Gastroesophageal sphincter (tissue), 4 donors: ENCODE measurements at regions not wholly inside any gene's neighbourhood (a gene's known extent, or its start where the extent isn't known, plus 50 kb on each side); places are given as distances from the start of the nearest gene placed in this dataset.

Source experiments
- ATAC-seq: fragments of 150-250 bp; one replicate; pipeline ENCODE4 v1.9.1; 2016; ENCODE audit warnings: mild to moderate bottlenecking, moderate library complexity
- H3K27ac ChIP-seq, 4 donors: fragments of 200-600 bp; sonication (generic) in 3 of 4; 1 replicate in 3 of 4; 2 replicates in 1 of 4; pipeline ENCODE4 v1.5.1; 2016 to 2019
- H3K27me3 ChIP-seq: fragments of 200-600 bp; sonication (generic); one replicate; pipeline ENCODE4 v1.5.1; 2019
- H3K36me3 ChIP-seq, 2 donors: fragments of 200-600 bp; sonication (generic); one replicate each; pipeline ENCODE4 v1.5.1; 2019; ENCODE audit warnings: control low read depth in 1 of 2
- H3K4me1 ChIP-seq, 3 donors: fragments of 200-600 bp; sonication (generic); 1 replicate in 2 of 3; 2 replicates in 1 of 3; pipeline ENCODE4 v1.5.1; 2016 to 2019; ENCODE audit warnings: control low read depth in 2 of 3
- H3K4me3 ChIP-seq, 2 donors: fragments of 200-600 bp; sonication (generic); one replicate each; pipeline ENCODE4 v1.5.1; 2019; ENCODE audit warnings: mild to moderate bottlenecking in 1 of 2, moderate library complexity in 1 of 2
- H3K9me3 ChIP-seq, 3 donors: fragments of 200-600 bp; sonication (generic); one replicate each; pipeline ENCODE4 v1.5.1; 2017 to 2019; ENCODE audit warnings: control low read depth in 2 of 3
- CTCF ChIP-seq, 4 experiments: fragments of 200-600 bp in 2 of 4; fragments of 450-650 bp in 2 of 4; sonication (generic) in 1 of 4; IDR thresholded peaks; one replicate each; pipeline ENCODE4 v1.5.1; 2017 to 2019; ENCODE audit warnings: antibody characterized with exemption in 4 of 4, mild to moderate bottlenecking in 2 of 4, moderate library complexity in 2 of 4
- EP300 ChIP-seq: sonication (generic); formaldehyde crosslinking; IDR thresholded peaks from one replicate; pipeline ENCODE4 v1.6.1; 2017; ENCODE audit warnings: antibody characterized with exemption, mild to moderate bottlenecking
- POLR2A ChIP-seq, 2 donors: fragments of 450-650 bp; IDR thresholded peaks; one replicate each; pipeline ENCODE4 v1.6.1; 2017; ENCODE audit warnings: antibody characterized with exemption in 2 of 2, mild to moderate bottlenecking in 2 of 2, moderate library complexity in 1 of 2
- POLR2AphosphoS5 ChIP-seq: sonication (generic); formaldehyde crosslinking; IDR thresholded peaks from one replicate; pipeline ENCODE4 v1.6.1; 2017; ENCODE audit warnings: antibody characterized with exemption
- WGBS, 2 donors: methylation state at CpG; one replicate each; pipeline ENCODE4 v1.1.5; 2018; ENCODE audit warnings: low coverage in 1 of 2; 5-methylcytosine and 5-hydroxymethylcytosine counted together

DNA sequence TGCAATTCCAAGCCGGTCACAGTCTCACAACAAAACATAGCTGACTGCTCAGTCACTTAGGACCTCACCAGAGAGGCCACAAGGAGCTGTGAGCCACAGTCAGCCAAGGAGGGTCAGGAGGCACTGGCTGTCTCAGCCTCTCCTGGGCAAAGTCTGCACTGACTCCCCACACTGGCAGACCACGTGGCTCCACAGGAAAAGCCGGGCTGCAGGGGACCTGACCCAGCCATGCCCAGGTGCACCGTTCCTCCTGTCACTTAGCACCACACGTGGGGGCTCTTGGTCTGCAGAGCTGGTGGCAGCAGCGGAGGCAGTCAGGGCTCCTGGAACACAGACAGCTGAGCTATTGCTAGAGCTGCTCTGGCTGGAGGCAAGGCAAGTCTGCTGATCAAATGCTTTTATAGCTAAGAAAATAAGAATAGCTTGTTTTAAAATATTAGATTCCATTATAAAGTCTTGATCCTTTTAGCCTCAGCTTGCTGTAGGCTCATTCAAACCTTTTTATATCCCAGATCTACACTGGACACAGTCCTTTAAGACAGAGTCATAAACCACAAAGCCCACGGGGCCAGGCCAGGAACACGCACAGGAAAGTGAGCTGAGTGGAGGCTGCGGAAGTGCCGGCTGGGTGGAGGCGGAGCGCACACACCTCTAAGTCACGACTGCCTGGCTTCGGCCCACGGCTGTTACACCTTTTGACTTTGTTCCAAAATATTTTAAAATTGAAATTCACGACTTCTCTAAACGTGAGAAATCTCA is 744.1 kb downstream of the UQCRFS1 start:
- peak; percentile 48 for ATAC-seq

GRCh38 chr19:28466107-28467045 is 746.6 kb downstream of the UQCRFS1 start:
- WGBS, 2 donors, result 37 to 72% methylated on average over 4 to 8 of the region's 9 CpGs
- ATAC-seq, result no peak

More for the DNA sequence above, 744.1 kb downstream of the UQCRFS1 start:
- H3K27me3 ChIP-seq, result peaks cover 36% of the 10 kb centered on the region
- no peaks in the 10 kb centered on the region for H3K36me3 ChIP-seq
- no peaks in the 10 kb centered on the region for H3K9me3 ChIP-seq
- 26 to 35% methylated on average over 8 to 12 of the region's 17 CpGs for WGBS, 2 donors
- no peak for TF ChIP-seq POLR2AphosphoS5
- no peak overlapping the region for H3K4me3 ChIP-seq
- no peak overlapping the region for H3K27ac ChIP-seq
- no peaks in the 10 kb centered on the region for H3K4me1 ChIP-seq

DNA sequence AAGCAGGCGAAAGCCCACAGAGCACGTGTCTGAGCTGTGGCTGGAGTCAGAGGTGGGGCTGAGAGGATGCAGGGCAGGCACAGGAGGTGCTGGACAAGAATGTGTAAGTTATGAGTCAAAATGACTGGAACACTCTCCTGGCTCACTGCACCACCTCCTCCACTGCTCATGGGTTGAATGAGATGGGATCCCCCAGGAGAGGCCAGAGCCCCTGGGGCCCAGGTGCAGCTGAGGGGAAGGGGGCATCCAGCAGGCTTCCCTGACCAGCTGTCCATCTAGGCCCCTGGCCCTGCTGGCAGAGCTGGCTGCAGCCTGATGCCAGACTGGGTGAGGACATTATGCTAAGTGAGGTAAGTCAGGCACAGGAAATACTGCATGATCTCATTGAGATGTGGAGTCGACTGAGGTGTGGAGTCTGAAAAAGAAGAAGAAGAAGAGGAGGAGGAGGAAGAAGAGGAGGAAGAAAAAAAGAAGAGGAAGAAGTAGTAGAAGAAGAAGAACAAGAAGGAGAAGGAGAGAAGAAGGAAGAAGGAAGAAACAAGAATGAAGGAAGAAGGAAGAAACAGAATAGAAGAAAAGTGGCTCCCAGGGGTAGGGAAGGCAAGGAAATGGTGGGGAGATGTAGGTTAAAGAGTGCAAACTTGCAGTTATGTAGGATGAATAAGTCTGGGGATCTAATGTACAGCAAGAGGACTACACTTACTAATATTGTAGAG is 747.4 kb downstream of the UQCRFS1 start:
- no peak for TF ChIP-seq POLR2A (IDR thresholded peaks at IDR 0.05)
- TF ChIP-seq EP300, result no peak
- TF ChIP-seq CTCF (IDR thresholded peaks at IDR 0.05), result no peak
- no peak for TF ChIP-seq POLR2AphosphoS5
- WGBS, 2 donors, result 72 to 80% methylated on average over 1 to 3 of the region's 3 CpGs
- ATAC-seq, result no peak

More at GRCh38 chr19:28466107-28467045, 746.6 kb downstream of the UQCRFS1 start:
- Histone ChIP-seq H3K4me3 (no peak overlapping the region), H3K36me3 (no peaks in the 10 kb centered on the region), H3K9me3 (no peaks in the 10 kb centered on the region), H3K27ac (no peak overlapping the region), H3K4me1 (no peaks in the 10 kb centered on the region), H3K27me3 (peaks cover 51% of the 10 kb centered on the region)
- TF ChIP-seq CTCF (IDR thresholded peaks at IDR 0.05) (peak in 3 of 4 experiments; percentile 43 to 76 (median 52)), POLR2AphosphoS5 (no peak), POLR2A (IDR thresholded peaks at IDR 0.05) (no peak), EP300 (no peak)

GRCh38 chr19:28463493-28464053 is 749.4 kb downstream of the UQCRFS1 start:
- Histone ChIP-seq H3K9me3 (no peaks in the 10 kb centered on the region), H3K4me1 (no peaks in the 10 kb centered on the region), H3K27me3 (peaks cover 48% of the 10 kb centered on the region), H3K36me3 (no peaks in the 10 kb centered on the region), H3K4me3 (no peak overlapping the region), H3K27ac (no peak overlapping the region)
- WGBS, 2 donors, result 89% methylated on average over 2 of the region's 5 CpGs; no CpG with 5 or more reads in 1 of the 2 donors
- no peak for ATAC-seq
- TF ChIP-seq POLR2A (IDR thresholded peaks at IDR 0.05) (no peak), CTCF (IDR thresholded peaks at IDR 0.05) (no peak), POLR2AphosphoS5 (no peak), EP300 (no peak)

More for the DNA sequence above, 747.4 kb downstream of the UQCRFS1 start:
- H3K4me3 ChIP-seq, result no peak overlapping the region
- no peak overlapping the region for H3K27ac ChIP-seq
- H3K27me3 ChIP-seq, result peaks cover 50% of the 10 kb centered on the region
- H3K4me1 ChIP-seq, result no peaks in the 10 kb centered on the region
- no peaks in the 10 kb centered on the region for H3K36me3 ChIP-seq
- H3K9me3 ChIP-seq, result no peaks in the 10 kb centered on the region
